Forelimb muscle (tissue), 1 donor: ENCODE measurements at regions not wholly inside any gene's neighbourhood (a gene's known extent, or its start where the extent isn't known, plus 50 kb on each side); places are given as distances from the start of the nearest gene placed in this dataset.
"Not testable (repeated sequence)": the region's sequence is repeated elsewhere in the genome, so short reads cannot be mapped to it uniquely, and the experiment has no call there.

Source experiments
- DNase-seq: peaks from one replicate; pipeline ENCODE4 v3.0.0-alpha.2; 2013; ENCODE audit warnings: low read depth

DNA sequence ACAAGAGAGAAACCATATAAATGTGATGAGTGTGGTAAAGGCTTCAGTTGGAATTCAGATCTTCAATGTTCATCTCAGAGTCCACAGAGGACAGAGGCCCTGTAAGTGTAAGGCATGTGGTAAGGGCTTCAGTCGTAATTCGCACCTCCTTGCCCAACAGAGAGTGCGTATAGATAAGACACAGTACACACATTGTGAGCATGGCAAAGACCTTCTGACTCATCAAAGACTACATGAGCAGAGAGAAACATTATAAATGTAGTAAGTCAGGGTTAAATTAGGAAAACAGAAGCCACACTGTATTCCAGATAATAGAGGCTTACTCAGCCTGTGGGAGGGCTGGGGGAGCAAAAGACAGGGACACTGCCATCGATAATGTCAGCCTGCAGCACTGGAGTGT, 98.1 kb upstream of the GPR39 start:
- not testable (repeated sequence) for DNase-seq

GRCh38 chr2:132324005-132324404, 92.6 kb upstream of the GPR39 start:
- DNase-seq: not testable (repeated sequence)

DNA sequence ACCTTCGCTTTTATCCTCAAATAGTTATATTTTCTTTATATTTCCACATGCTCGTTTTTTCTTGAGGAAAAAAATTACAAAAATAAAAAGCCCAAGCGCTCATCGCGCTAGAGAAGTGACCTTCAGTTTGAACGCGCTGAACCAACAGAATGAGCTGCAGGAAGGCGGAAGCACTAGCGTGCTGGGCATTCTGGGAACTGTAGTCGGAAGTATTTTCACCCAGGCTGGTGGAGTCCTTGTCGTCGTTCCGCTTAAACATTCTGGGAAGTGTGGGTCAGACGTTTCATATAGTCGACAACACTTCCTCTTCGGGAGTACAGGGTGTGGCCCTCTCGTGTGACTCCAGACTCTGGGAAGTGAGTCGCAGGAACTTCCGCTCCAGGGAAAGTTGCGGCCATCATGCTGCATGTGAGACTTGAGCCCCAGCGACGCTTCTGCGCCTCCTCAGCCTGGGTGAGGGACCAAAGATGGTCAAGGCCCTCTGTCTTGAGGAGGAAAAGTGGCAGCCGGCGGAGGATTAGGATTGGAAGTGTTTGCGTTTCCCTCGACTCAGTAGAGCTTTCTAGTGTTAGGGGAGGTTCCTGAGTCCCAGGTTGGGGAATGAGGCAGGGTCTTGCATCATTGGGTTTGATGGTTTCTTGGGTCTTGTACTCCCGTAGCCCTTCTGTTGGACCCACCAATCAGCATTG, 84.1 kb upstream of the GPR39 start:
- DNase-seq: not testable (repeated sequence)

DNA sequence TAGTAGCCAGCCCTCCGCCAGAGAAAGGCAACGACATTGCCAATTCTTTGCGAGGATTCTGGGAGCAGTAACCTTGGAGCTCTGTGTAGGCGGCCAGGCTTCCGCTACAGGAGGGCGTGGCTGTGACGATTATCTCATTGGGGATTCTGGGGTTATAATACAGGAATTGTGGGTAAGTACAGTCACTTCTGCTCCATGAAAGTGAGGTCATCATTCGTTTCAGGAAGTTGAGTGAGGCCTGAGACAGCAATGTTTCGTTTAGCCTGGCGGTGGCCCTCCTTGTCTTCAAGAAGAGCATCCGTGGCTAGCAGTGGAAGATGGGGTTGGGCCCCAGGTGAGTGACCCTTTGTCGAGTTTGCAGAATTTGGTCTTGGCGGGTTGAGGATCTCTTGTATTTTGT, 79.5 kb upstream of the GPR39 start:
- not testable (repeated sequence) for DNase-seq

DNA sequence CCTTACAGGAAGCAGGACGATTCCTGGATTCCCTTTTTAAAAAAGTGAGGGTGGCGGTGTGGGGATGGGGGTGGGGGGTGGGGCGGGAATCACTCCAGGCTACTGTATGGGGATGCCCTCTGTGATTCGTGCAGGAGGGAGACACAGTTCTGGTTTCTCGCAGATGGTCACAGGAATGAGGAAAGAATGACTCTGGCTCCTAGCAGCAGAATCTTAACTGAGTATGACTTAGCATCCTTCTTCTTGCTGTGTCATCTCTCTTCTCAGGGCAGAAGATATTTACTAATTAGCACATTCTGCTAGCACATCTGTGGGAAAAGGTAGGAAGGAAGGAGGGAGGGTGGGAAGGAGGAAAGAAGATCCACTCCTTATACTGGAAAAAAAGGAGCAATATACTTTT, 78.8 kb upstream of the GPR39 start:
- DNase-seq: not testable (repeated sequence)

GRCh38 chr2:132347041-132347780, 69.4 kb upstream of the GPR39 start:
- DNase-seq: peak; percentile 55

DNA sequence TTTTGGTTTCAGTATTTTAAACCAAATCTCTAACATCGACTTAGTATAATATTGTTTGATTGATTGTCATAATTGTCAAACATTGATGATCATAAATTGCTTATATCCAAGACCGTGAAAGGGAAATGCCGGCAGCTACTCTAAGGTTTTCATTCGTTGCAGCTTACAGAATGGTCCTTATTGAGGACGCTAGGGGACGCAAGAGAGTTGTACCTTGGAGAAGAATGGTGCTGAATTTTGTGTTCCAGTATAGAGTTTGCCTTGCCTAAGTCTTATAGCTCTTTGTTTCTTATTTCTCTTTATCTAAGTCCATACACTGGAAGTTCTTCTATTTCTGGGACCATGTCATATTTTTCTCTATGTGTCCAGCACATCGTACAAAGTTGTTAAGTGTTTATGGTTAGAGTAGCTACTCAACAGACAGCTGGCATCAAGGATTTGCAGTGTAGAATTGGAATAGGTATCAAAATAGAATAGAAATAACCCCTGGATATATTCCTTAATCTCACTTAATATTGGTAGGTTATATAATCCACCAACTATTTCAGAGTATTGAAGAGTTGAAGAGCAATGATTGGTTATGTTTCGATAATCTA, 67.4 kb upstream of the GPR39 start:
- not testable (repeated sequence) for DNase-seq

DNA sequence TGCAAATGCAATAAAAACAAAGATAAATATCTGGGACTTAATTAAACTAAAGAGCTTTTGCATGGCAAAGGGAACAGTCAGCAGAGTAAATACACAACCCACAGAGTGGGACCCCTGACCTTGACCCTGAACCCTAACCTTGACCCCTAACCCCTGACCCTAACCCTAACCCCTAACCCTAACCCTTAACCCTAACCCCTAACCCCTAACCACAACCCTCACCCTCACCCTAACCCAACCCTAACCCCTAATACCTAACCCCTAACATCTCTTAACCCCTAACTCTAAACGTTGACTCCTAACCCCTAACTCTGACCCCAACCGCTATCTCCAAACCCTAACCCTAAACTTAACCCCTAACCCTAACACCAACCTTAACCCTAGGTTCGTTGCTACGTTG, 64.9 kb upstream of the GPR39 start:
- DNase-seq: not testable (repeated sequence)

DNA sequence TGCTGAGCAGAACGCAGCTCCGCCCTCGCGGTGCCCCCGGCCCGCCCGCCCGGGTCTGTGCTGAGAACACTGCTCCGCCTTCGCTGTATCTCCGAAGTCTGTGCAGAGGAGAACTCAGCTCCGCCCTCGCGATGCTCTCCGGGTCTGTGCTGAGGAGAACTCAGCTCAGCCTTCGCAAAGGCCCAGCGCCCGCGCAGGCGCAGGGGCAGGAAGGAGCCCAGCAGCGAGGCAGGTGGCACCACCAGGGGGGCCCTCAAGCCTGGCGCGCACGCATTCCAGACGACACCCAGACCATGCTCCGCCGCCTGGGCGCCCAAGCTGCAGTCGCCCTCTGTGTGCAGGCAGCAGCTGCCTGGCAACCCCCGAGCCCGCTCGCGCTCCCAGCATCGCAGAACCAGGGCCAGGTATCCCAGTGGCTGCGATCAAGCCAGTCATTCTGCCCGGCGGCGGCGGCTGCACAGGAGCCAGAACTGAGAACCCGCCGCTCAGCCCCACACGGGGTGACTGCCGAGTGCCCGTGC, 64.1 kb upstream of the GPR39 start:
- not testable (repeated sequence) for DNase-seq

DNA sequence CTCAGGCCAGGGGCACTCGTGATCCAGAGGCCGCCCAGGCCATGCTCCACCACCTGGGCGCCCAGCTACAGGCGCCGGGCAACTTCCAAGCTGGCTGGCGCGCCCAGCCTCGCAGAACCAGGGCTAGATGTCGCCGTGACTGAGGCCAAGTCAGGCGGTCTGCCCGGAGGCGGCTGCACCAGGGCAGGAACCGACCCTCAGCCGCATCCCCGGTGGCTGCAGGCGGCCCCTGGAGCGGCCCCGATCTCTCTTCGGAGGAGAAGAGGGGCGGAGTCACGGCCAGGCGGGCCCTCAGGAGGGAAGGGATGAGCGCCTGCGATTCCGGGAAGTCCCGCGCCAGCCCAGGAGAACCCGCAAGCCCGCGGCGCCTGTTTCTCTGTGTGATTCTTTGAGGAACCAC, 63.2 kb upstream of the GPR39 start:
- DNase-seq: not testable (repeated sequence)

DNA sequence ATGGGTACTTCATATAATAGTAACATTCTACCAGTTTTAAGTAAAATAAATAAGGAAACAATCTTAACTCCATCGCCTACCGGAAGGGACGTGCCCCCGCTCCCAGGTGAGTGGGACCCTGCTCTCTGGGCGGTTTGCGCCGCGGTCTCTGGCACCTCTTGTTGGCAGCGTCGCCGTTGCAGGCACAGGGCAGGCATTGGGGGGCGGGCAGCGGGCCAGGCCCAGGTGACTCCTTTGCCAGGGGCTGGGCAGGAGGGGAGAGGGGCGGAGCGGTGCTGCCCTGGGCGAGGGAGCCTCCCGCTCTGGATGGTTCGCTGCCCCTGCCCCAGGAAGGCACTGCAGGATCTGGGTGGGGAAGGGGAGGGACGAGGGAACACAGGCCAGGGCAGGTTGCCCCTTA, 55.6 kb upstream of the GPR39 start:
- not testable (repeated sequence) for DNase-seq

GRCh38 chr2:132361498-132361897, 55.1 kb upstream of the GPR39 start:
- DNase-seq: not testable (repeated sequence)

DNA sequence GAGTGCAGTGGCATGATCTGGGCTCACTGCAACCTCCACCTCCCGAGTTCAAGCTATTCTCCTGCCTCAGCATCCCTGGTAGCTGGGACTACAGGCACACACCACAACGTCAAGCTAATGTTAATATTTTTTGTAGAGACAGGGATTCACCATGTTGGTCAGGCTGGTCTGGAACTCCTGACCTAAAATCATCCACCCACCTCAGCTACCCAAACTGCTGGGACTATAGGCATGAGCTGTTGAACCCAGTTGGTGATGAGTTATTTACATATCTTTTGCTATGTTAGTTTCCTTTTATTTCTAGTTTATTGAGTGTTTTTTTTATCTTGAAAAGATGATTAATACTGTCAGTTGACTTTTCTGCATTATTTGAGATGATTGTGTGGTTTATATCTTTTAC, 53.3 kb upstream of the GPR39 start:
- not testable (repeated sequence) for DNase-seq

- not testable (repeated sequence) for DNase-seq
Observed at GRCh38 chr2:132365963-132366362, 50.6 kb upstream of the GPR39 start.

- DNase-seq: no peak
Observed at GRCh38 chr2:132366421-132367180, 50.0 kb upstream of the GPR39 start.
